ENCODE measurements at regions not wholly inside any gene's neighbourhood (a gene's known extent, or its start where the extent isn't known, plus 50 kb on each side); places are given as distances from the start of the nearest gene placed in this dataset.
A peak's percentile ranks its signal among the peaks of the same experiment; 100 is the strongest.

- no peak for TF ChIP-seq CTCF (IDR thresholded peaks at IDR 0.05)
- no peaks in the 10 kb centered on the region for H3K4me1 ChIP-seq
- no peaks in the 10 kb centered on the region for H3K27me3 ChIP-seq (ENCODE audit: low read depth)
- DNase-seq = no peak
- no peak overlapping the region for H3K27ac ChIP-seq
- no peak for ATAC-seq
- H3K4me3 ChIP-seq = no peak overlapping the region
- no peaks in the 10 kb centered on the region for H3K9me3 ChIP-seq
- H3K36me3 ChIP-seq = no peaks in the 10 kb centered on the region
- intact Hi-C loops (cut with DNase I) = no loop called here
Observed at GRCh38 chrX:83004012-83004411, 504.1 kb upstream of the POU3F4 start.

- peak; percentile 30 for TF ChIP-seq CTCF (IDR thresholded peaks at IDR 0.05)
- Histone ChIP-seq H3K4me1 (no peaks in the 10 kb centered on the region), H3K27me3 (ENCODE audit: low read depth) (no peaks in the 10 kb centered on the region), H3K4me3 (no peak overlapping the region), H3K27ac (no peak overlapping the region), H3K36me3 (no peaks in the 10 kb centered on the region), H3K9me3 (no peaks in the 10 kb centered on the region)
- ATAC-seq (no peak), DNase-seq (no peak)
- intact Hi-C loops (cut with DNase I) = no loop called here
Observed at GRCh38 chrX:83008415-83008814, 499.7 kb upstream of the POU3F4 start.

GRCh38 chrX:83019258-83019657 lies 488.8 kb upstream of the POU3F4 start:
- ATAC-seq = no peak
- no peak for DNase-seq
- intact Hi-C loops (cut with DNase I) = no loop called here
- Histone ChIP-seq H3K27ac (no peak overlapping the region), H3K4me3 (no peak overlapping the region), H3K36me3 (no peaks in the 10 kb centered on the region), H3K4me1 (no peaks in the 10 kb centered on the region), H3K27me3 (ENCODE audit: low read depth) (no peaks in the 10 kb centered on the region), H3K9me3 (no peaks in the 10 kb centered on the region)
- TF ChIP-seq CTCF (IDR thresholded peaks at IDR 0.05) = no peak

- TF ChIP-seq CTCF (IDR thresholded peaks at IDR 0.05) = no peak
- Histone ChIP-seq H3K4me1 (no peaks in the 10 kb centered on the region), H3K4me3 (no peak overlapping the region), H3K36me3 (no peaks in the 10 kb centered on the region), H3K27ac (no peak overlapping the region), H3K27me3 (ENCODE audit: low read depth) (no peaks in the 10 kb centered on the region), H3K9me3 (no peaks in the 10 kb centered on the region)
- intact Hi-C loops (cut with DNase I) = no loop called here
- ATAC-seq (no peak), DNase-seq (no peak)
Observed at GRCh38 chrX:83022020-83022419, 486.1 kb upstream of the POU3F4 start.
